ENCODE measurements at regions not wholly inside any gene's neighbourhood (a gene's known extent, or its start where the extent isn't known, plus 50 kb on each side); places are given as distances from the start of the nearest gene placed in this dataset.

- no peak for TF ChIP-seq MAX (IDR thresholded peaks at IDR 0.05)
- TF ChIP-seq EP300 (IDR thresholded peaks at IDR 0.05; ENCODE audit: borderline replicate concordance) = no peak
- TF ChIP-seq RAD21 (IDR thresholded peaks at IDR 0.05; ENCODE audit: low read depth) = no peak
- TF ChIP-seq TCF12 (IDR thresholded peaks at IDR 0.05; ENCODE audit: low read depth) = no peak
- TF ChIP-seq CEBPB (IDR thresholded peaks at IDR 0.05) = no peak
- TF ChIP-seq ZBTB7A (IDR thresholded peaks at IDR 0.05; ENCODE audit: low read depth) = no peak
- TF ChIP-seq TEAD4 (IDR thresholded peaks at IDR 0.05) = no peak
- no peak for TF ChIP-seq FOXM1 (IDR thresholded peaks at IDR 0.05; ENCODE audit: borderline replicate concordance, low read depth)
Measured at GRCh38 chr1:58135821-58136321, 410.7 kb downstream of the OMA1 start.

Measured in Ishikawa (cell line).